SK-N-SH treated with all-trans-retinoic acid at 6 μM for 48 hours (cell line): ENCODE measurements at regions not wholly inside any gene's neighbourhood (a gene's known extent, or its start where the extent isn't known, plus 50 kb on each side); places are given as distances from the start of the nearest gene placed in this dataset.

Experiments
- ATAC-seq: fragments of 200-7000 bp; cut with Tn5 transposase; 3 replicates; pipeline ENCODE4 v1.9.1; 2020; ENCODE audit warnings: mild to moderate bottlenecking, moderate library complexity
- ARNTL ChIP-seq: fragments of 450-650 bp; formaldehyde crosslinking; IDR thresholded peaks from 2 replicates; pipeline ENCODE4 v1.5.0; 2020; ENCODE audit warnings: low read depth, mild to moderate bottlenecking, moderate library complexity, borderline replicate concordance
- BACH2 ChIP-seq: fragments of 250-450 bp; sonication (Bioruptor Pico); IDR thresholded peaks from 2 replicates; pipeline ENCODE4 v1.9.0; 2021; ENCODE audit warnings: mild to moderate bottlenecking, borderline replicate concordance
- CREB5 ChIP-seq: fragments of 250-450 bp; sonication (Bioruptor Pico); IDR thresholded peaks from 2 replicates; pipeline ENCODE4 v1.5.1; 2020; ENCODE audit warnings: low read depth, mild to moderate bottlenecking, moderate library complexity
- CSDC2 ChIP-seq: fragments of 250-450 bp; sonication (Bioruptor Pico); IDR thresholded peaks from 2 replicates; pipeline ENCODE4 v1.5.0; 2020; ENCODE audit warnings: mild to moderate bottlenecking, moderate library complexity
- CSRNP3 ChIP-seq: fragments of 250-450 bp; sonication (Bioruptor Pico); IDR thresholded peaks from 2 replicates; pipeline ENCODE4 v1.5.1; 2021; ENCODE audit warnings: mild to moderate bottlenecking, moderate library complexity
- ESRRG ChIP-seq: fragments of 250-450 bp; sonication (Bioruptor Pico); IDR thresholded peaks from 2 replicates; pipeline ENCODE4 v1.6.1; 2021; ENCODE audit warnings: mild to moderate bottlenecking
- GLIS3 ChIP-seq: fragments of 250-450 bp; sonication (Bioruptor Pico); IDR thresholded peaks from 2 replicates; pipeline ENCODE4 v1.5.0; 2020; ENCODE audit warnings: mild to moderate bottlenecking, moderate library complexity
- ISL1 ChIP-seq: fragments of 250-450 bp; sonication (Bioruptor Pico); IDR thresholded peaks from 2 replicates; pipeline ENCODE4 v2.1.2; 2022; ENCODE audit warnings: mild to moderate bottlenecking, moderate library complexity
- OSR1 ChIP-seq: fragments of 250-450 bp; sonication (Bioruptor Pico); IDR thresholded peaks from 2 replicates; pipeline ENCODE4 v1.8.0; 2022; ENCODE audit warnings: moderate library complexity, mild to moderate bottlenecking, inconsistent platforms
- PPARA ChIP-seq: fragments of 250-450 bp; sonication (Bioruptor Pico); IDR thresholded peaks from 2 replicates; pipeline ENCODE4 v1.5.0; 2020; ENCODE audit warnings: mild to moderate bottlenecking, borderline replicate concordance
- RARB ChIP-seq: fragments of 250-450 bp; sonication (Bioruptor Pico); IDR thresholded peaks from 2 replicates; pipeline ENCODE4 v1.8.0; 2021; ENCODE audit warnings: mild to moderate bottlenecking, moderate library complexity
- SNAI2 ChIP-seq: fragments of 250-450 bp; sonication (Bioruptor Pico); IDR thresholded peaks from 2 replicates; pipeline ENCODE4 v1.5.0; 2020; ENCODE audit warnings: mild to moderate bottlenecking, moderate library complexity
- TCF4 ChIP-seq: fragments of 250-450 bp; sonication (Bioruptor Pico); IDR thresholded peaks from 2 replicates; pipeline ENCODE4 v1.8.0; 2021; ENCODE audit warnings: mild to moderate bottlenecking, moderate library complexity, borderline replicate concordance
- TOX ChIP-seq: fragments of 250-450 bp; sonication (Bioruptor Pico); IDR thresholded peaks from 2 replicates; pipeline ENCODE4 v1.8.0; 2021; ENCODE audit warnings: mild to moderate bottlenecking, moderate library complexity, borderline replicate concordance
- TSHZ2 ChIP-seq: fragments of 250-450 bp; sonication (Bioruptor Pico); IDR thresholded peaks from 2 replicates; pipeline ENCODE4 v1.5.0; 2020; ENCODE audit warnings: mild to moderate bottlenecking, moderate library complexity
- ZC3H10 ChIP-seq: fragments of 250-450 bp; sonication (Bioruptor Pico); IDR thresholded peaks from 2 replicates; pipeline ENCODE4 v1.5.1; 2021; ENCODE audit warnings: mild to moderate bottlenecking, moderate library complexity
- ZFP3 ChIP-seq: fragments of 250-450 bp; sonication (Bioruptor Pico); IDR thresholded peaks from 2 replicates; pipeline ENCODE4 v1.5.0; 2020; ENCODE audit warnings: mild to moderate bottlenecking, moderate library complexity
- ZFP30 ChIP-seq: fragments of 450-650 bp; formaldehyde crosslinking; IDR thresholded peaks from 2 replicates; pipeline ENCODE4 v1.5.0; 2022; ENCODE audit warnings: mild to moderate bottlenecking, moderate library complexity
- ZNF565 ChIP-seq: fragments of 450-650 bp; formaldehyde crosslinking; conservative IDR thresholded peaks from 2 replicates; pipeline ENCODE4 v1.5.0; 2020; ENCODE audit warnings: low read depth, mild to moderate bottlenecking, moderate library complexity
- ZNF70 ChIP-seq: fragments of 450-650 bp; formaldehyde crosslinking; IDR thresholded peaks from 2 replicates; pipeline ENCODE4 v1.5.0; 2020; ENCODE audit warnings: mild to moderate bottlenecking, moderate library complexity
- ZNF8 ChIP-seq: fragments of 450-650 bp; formaldehyde crosslinking; IDR thresholded peaks from 2 replicates; pipeline ENCODE4 v1.5.0; 2020; ENCODE audit warnings: mild to moderate bottlenecking, moderate library complexity

GRCh38 chr7:148481971-148482626 is 108.5 kb upstream of the C7orf33 start:
- ATAC-seq, result peak; percentile 53
- TF ChIP-seq SNAI2 (CRISPR knock-in tag) (0 out of 2 replicates have a peak, but pooled peaks have one; percentile 33), ISL1 (CRISPR knock-in tag) (peak; percentile 37; the same call in 1 of the 2 replicates), ZFP30 (CRISPR knock-in tag) (no peak), TCF4 (CRISPR knock-in tag) (0 out of 2 replicates have a peak, but pooled peaks have one; percentile 40)

GRCh38 chr7:148483515-148484308 is 106.9 kb upstream of the C7orf33 start:
- TF ChIP-seq BACH2 (CRISPR knock-in tag), result no peak
- TF ChIP-seq ISL1 (CRISPR knock-in tag), result no peak
- no peak for TF ChIP-seq TCF4 (CRISPR knock-in tag)
- no peak for TF ChIP-seq TOX (CRISPR knock-in tag)
- TF ChIP-seq PPARA (CRISPR knock-in tag), result no peak
- TF ChIP-seq, all 23 proteins: peak for 0
- ATAC-seq, result no peak

- ATAC-seq, result no peak
- TF ChIP-seq ZNF8 (CRISPR knock-in tag) (no peak), TOX (CRISPR knock-in tag) (no peak), GLIS3 (no peak), TCF4 (CRISPR knock-in tag) (no peak), ZFP30 (CRISPR knock-in tag) (no peak), CREB5 (CRISPR knock-in tag) (no peak), ZNF565 (CRISPR knock-in tag) (no peak), OSR1 (no peak)
These were observed 106.1 kb upstream of the C7orf33 start for GRCh38 chr7:148484486-148484885.

- TF ChIP-seq ZNF70 (CRISPR knock-in tag), result no peak
- TF ChIP-seq GLIS3, result no peak
- TF ChIP-seq ARNTL (CRISPR knock-in tag), result no peak
- no peak for TF ChIP-seq PPARA (CRISPR knock-in tag)
- TF ChIP-seq CSDC2 (CRISPR knock-in tag), result no peak
- no peak for TF ChIP-seq BACH2 (CRISPR knock-in tag)
- no peak for TF ChIP-seq ZNF8 (CRISPR knock-in tag)
- no peak for TF ChIP-seq RARB
- no peak for TF ChIP-seq TOX (CRISPR knock-in tag)
- TF ChIP-seq CSRNP3 (CRISPR knock-in tag), result no peak
- TF ChIP-seq ISL1 (CRISPR knock-in tag), result no peak
- TF ChIP-seq ZFP30 (CRISPR knock-in tag), result no peak
- TF ChIP-seq TSHZ2 (CRISPR knock-in tag), result no peak
- TF ChIP-seq ZC3H10 (CRISPR knock-in tag), result no peak
- TF ChIP-seq OSR1, result no peak
- TF ChIP-seq SNAI2 (CRISPR knock-in tag), result no peak
- no peak for TF ChIP-seq CREB5 (CRISPR knock-in tag)
- TF ChIP-seq ESRRG (CRISPR knock-in tag), result no peak
- no peak for TF ChIP-seq ZFP3
- peak; percentile 77 for ATAC-seq
These were observed 104.9 kb upstream of the C7orf33 start for GRCh38 chr7:148485618-148486017.
